ENCODE measurements at regions not wholly inside any gene's neighbourhood (a gene's known extent, or its start where the extent isn't known, plus 50 kb on each side); places are given as distances from the start of the nearest gene placed in this dataset.
A peak's percentile ranks its signal among the peaks of the same experiment; 100 is the strongest.

DNA sequence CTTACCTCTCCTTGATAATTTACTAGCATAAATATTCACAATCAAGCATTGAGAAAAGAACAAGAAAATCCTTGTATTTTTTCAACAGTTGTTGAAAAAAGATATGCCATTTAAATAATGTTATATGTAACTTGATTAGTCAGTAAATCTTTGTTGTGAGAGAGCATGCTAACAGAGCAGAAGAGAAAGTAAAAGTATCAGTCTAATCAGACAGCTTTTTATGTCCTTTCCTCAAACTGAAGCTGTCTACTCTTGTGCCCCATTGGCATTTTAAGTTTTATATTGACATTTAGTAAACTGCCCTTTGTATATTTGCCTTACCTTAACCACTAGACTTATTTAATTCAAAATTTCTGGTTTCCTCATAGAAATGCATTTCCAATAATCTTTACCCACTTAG lies 668.7 kb downstream of the OTOL1 start:
- no TSS peak for BruUV-seq (replicated peaks)

DNA sequence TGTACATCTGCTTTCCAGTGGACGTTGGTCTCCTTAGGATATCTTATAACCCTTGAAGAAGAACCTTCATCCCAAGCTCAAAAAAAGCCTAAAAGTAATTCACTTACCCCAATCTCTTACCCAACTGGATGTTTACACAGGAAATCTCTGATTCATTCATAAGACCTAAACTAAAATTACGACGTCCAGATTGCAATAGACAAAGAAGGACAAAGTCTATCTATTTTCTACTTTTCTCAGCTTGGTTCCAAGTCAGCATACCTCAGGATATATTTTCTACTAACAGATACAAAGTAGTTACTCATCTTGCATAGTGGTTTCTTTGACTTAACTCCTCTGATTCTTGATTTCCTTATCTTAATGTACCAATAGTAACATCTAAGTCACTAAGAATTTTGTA lies 669.9 kb downstream of the OTOL1 start:
- H3K4me2 ChIP-seq (ENCODE audit: low read length): no peak overlapping the region
- no TSS peak for BruUV-seq (replicated peaks)
- CTCF ChIA-PET: interaction anchor here (0.5 kb wide), 1 partner anchor 513 kb away, joined by 8 read pairs; no protein-coding TSS in a partner anchor
- no peak for TF ChIP-seq EZH2phosphoT487 (IDR thresholded peaks at IDR 0.05; ENCODE audit: borderline replicate concordance, low read length)
- H2AFZ ChIP-seq (ENCODE audit: low read length): no peak overlapping the region
- H3K9ac ChIP-seq (ENCODE audit: low read length): no peak overlapping the region
- no peaks in the 10 kb centered on the region for H3K27me3 ChIP-seq (ENCODE audit: low read length)
- H3K4me3 ChIP-seq (ENCODE audit: low read length): no peak overlapping the region
- no peaks in the 10 kb centered on the region for H4K20me1 ChIP-seq (ENCODE audit: low read length)
- H3K4me1 ChIP-seq (ENCODE audit: insufficient read depth, low read length): peaks cover 13% of the 10 kb centered on the region
- ATAC-seq (no peak), DNase-seq (no peak)
- intact Hi-C loops (cut with micrococcal nuclease): no loop called here
- no peak overlapping the region for H3K27ac ChIP-seq (ENCODE audit: low read length)
- POLR2A ChIA-PET (ENCODE audit: unreplicated experiment): no interaction called here
- no peaks in the 10 kb centered on the region for H3K79me2 ChIP-seq (ENCODE audit: low read length)
- no peaks in the 10 kb centered on the region for H3K36me3 ChIP-seq (ENCODE audit: low read depth, low read length)
- H3F3A ChIP-seq (ENCODE audit: low read length, unreplicated experiment): no peaks in the 10 kb centered on the region
- no peaks in the 10 kb centered on the region for H3K9me2 ChIP-seq (replicated peaks; ENCODE audit: low read length)
- H3K9me3 ChIP-seq (ENCODE audit: low read length): no peaks in the 10 kb centered on the region

More for the DNA sequence above, 668.7 kb downstream of the OTOL1 start:
- H3K79me2 ChIP-seq (ENCODE audit: low read length): no peaks in the 10 kb centered on the region
- H3K9ac ChIP-seq (ENCODE audit: low read length): no peak overlapping the region
- peaks cover 6% of the 10 kb centered on the region; the same call in 1 of the 2 replicates for H3K4me1 ChIP-seq (ENCODE audit: insufficient read depth, low read length)
- TF ChIP-seq EZH2 (IDR thresholded peaks at IDR 0.05; ENCODE audit: low read length, unreplicated experiment) (no peak), EZH2phosphoT487 (IDR thresholded peaks at IDR 0.05; ENCODE audit: borderline replicate concordance, low read length) (no peak)
- TF ChIP-seq, protein P1, sequence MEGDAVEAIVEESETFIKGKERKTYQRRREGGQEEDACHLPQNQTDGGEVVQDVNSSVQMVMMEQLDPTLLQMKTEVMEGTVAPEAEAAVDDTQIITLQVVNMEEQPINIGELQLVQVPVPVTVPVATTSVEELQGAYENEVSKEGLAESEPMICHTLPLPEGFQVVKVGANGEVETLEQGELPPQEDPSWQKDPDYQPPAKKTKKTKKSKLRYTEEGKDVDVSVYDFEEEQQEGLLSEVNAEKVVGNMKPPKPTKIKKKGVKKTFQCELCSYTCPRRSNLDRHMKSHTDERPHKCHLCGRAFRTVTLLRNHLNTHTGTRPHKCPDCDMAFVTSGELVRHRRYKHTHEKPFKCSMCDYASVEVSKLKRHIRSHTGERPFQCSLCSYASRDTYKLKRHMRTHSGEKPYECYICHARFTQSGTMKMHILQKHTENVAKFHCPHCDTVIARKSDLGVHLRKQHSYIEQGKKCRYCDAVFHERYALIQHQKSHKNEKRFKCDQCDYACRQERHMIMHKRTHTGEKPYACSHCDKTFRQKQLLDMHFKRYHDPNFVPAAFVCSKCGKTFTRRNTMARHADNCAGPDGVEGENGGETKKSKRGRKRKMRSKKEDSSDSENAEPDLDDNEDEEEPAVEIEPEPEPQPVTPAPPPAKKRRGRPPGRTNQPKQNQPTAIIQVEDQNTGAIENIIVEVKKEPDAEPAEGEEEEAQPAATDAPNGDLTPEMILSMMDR (conservative IDR thresholded peaks at IDR 0.05; ENCODE audit: low read depth, low read length): no peak
- ChIA-PET CTCF (no interaction called here), POLR2A (ENCODE audit: unreplicated experiment) (no interaction called here)
- no peaks in the 10 kb centered on the region for H3K27me3 ChIP-seq (ENCODE audit: low read length)
- no peak overlapping the region for H3K4me2 ChIP-seq (ENCODE audit: low read length)
- H3K9me3 ChIP-seq (ENCODE audit: low read length): no peaks in the 10 kb centered on the region
- H3K27ac ChIP-seq (ENCODE audit: low read length): no peak overlapping the region
- no peaks in the 10 kb centered on the region for H3F3A ChIP-seq (ENCODE audit: low read length, unreplicated experiment)
- H3K9me2 ChIP-seq (replicated peaks; ENCODE audit: low read length): no peaks in the 10 kb centered on the region
- intact Hi-C loops (cut with micrococcal nuclease): no loop called here
- H4K20me1 ChIP-seq (ENCODE audit: low read length): no peaks in the 10 kb centered on the region
- no peak overlapping the region for H2AFZ ChIP-seq (ENCODE audit: low read length)
- H3K4me3 ChIP-seq (ENCODE audit: low read length): no peak overlapping the region
- no peak for DNase-seq
- ATAC-seq: no peak
- no peaks in the 10 kb centered on the region for H3K36me3 ChIP-seq (ENCODE audit: low read depth, low read length)

DNA sequence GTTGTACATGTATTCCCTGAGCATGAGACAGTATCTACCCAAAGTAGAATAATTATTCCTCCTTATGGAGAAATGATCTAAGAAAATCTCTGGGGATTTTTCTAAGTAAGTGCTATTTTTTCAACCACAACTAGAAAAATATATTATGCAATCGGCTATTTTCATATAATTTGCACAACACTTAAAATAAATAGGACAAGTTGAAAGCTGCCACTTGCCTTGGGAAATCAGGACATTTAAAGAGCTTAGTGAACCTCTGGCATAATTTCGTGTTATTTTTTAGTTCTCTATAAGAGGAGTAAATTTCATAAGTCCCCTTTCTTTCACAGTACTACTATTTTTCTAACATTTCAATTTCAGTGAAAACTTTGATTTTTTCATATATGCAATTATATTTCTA lies 672.1 kb downstream of the OTOL1 start:
- H3K9me2 ChIP-seq (replicated peaks; ENCODE audit: low read length): no peaks in the 10 kb centered on the region
- TF ChIP-seq EZH2phosphoT487 (IDR thresholded peaks at IDR 0.05; ENCODE audit: borderline replicate concordance, low read length): no peak
- H3K36me3 ChIP-seq (ENCODE audit: low read depth, low read length): no peaks in the 10 kb centered on the region
- ATAC-seq: no peak
- H4K20me1 ChIP-seq (ENCODE audit: low read length): no peaks in the 10 kb centered on the region
- H3F3A ChIP-seq (ENCODE audit: low read length, unreplicated experiment): no peaks in the 10 kb centered on the region
- H3K9me3 ChIP-seq (ENCODE audit: low read length): no peaks in the 10 kb centered on the region
- H2AFZ ChIP-seq (ENCODE audit: low read length): no peak overlapping the region
- no peaks in the 10 kb centered on the region for H3K79me2 ChIP-seq (ENCODE audit: low read length)
- H3K9ac ChIP-seq (ENCODE audit: low read length): no peak overlapping the region
- H3K27ac ChIP-seq (ENCODE audit: low read length): no peak overlapping the region
- peaks cover 21% of the 10 kb centered on the region for H3K4me1 ChIP-seq (ENCODE audit: insufficient read depth, low read length)
- POLR2A ChIA-PET (ENCODE audit: unreplicated experiment): no interaction called here
- no peaks in the 10 kb centered on the region for H3K27me3 ChIP-seq (ENCODE audit: low read length)
- intact Hi-C loops (cut with micrococcal nuclease): no loop called here
- H3K4me3 ChIP-seq (ENCODE audit: low read length): no peak overlapping the region
- CTCF ChIA-PET: no interaction called here
- no TSS peak for BruUV-seq (replicated peaks)
- no peak for DNase-seq
- H3K4me2 ChIP-seq (ENCODE audit: low read length): no peak overlapping the region

DNA sequence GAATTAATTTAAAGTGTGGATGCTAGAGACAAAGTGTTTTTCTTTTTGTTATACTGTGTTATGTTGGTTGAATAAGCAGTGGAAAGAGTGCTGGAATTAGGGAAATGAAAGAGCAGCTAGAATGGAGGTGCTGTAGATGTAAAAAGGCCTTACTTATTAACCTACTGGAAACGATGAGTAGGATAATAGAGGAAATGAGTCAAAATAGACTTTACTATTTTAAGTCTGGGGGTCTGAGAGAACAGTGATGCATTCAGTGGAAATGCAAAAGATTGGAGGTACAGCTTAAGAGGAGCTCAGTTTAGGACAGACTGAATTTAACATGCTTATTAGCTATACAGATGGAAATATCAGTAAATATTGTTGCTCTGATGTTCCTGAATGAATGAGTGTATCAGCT lies 674.0 kb downstream of the OTOL1 start:
- intact Hi-C loops (cut with micrococcal nuclease): no loop called here

More for the DNA sequence above, 674.0 kb downstream of the OTOL1 start:
- Histone ChIP-seq H3K4me2 (ENCODE audit: low read length) (no peak overlapping the region), H3K4me1 (ENCODE audit: insufficient read depth, low read length) (peaks cover 21% of the 10 kb centered on the region), H3K36me3 (ENCODE audit: low read depth, low read length) (no peaks in the 10 kb centered on the region), H2AFZ (ENCODE audit: low read length) (no peak overlapping the region), H3K27ac (ENCODE audit: low read length) (peak overlapping the region; percentile 35), H3K9me2 (replicated peaks; ENCODE audit: low read length) (no peaks in the 10 kb centered on the region), H3F3A (ENCODE audit: low read length, unreplicated experiment) (no peaks in the 10 kb centered on the region), H3K4me3 (ENCODE audit: low read length) (no peak overlapping the region), H3K27me3 (ENCODE audit: low read length) (no peaks in the 10 kb centered on the region), H3K9ac (ENCODE audit: low read length) (no peak overlapping the region), H3K9me3 (ENCODE audit: low read length) (no peaks in the 10 kb centered on the region), H3K79me2 (ENCODE audit: low read length) (no peaks in the 10 kb centered on the region), H4K20me1 (ENCODE audit: low read length) (no peaks in the 10 kb centered on the region)
- ChIA-PET CTCF (interaction anchor here (0.8 kb wide), 1 partner anchor 316 kb away, joined by 3 read pairs; no protein-coding TSS in a partner anchor), POLR2A (ENCODE audit: unreplicated experiment) (interaction anchor here (0.6 kb wide), 1 partner anchor 175 kb away, joined by 12 read pairs; no protein-coding TSS in a partner anchor)
- BruUV-seq (replicated peaks): no TSS peak
- TF ChIP-seq EZH2phosphoT487 (IDR thresholded peaks at IDR 0.05; ENCODE audit: borderline replicate concordance, low read length): no peak
- TF ChIP-seq, protein P1 (conservative IDR thresholded peaks at IDR 0.05; ENCODE audit: low read depth, low read length): no peak
- no peak for TF ChIP-seq EZH2 (IDR thresholded peaks at IDR 0.05; ENCODE audit: low read length, unreplicated experiment)
- ATAC-seq (peak; percentile 23; the same call in 1 of the 2 replicates), DNase-seq (peak; percentile 36)
